DOHH2 (cell line): ENCODE measurements at regions not wholly inside any gene's neighbourhood (a gene's known extent, or its start where the extent isn't known, plus 50 kb on each side); places are given as distances from the start of the nearest gene placed in this dataset.

Experiments
- EZH2phosphoT487 ChIP-seq: fragments of 200-600 bp; sonication (generic); IDR thresholded peaks from 2 replicates; pipeline ENCODE4 v1.6.1; 2017; ENCODE audit warnings: borderline replicate concordance, mild to moderate bottlenecking, antibody characterized with exemption, low read length, moderate library complexity, mixed read lengths
- TF ChIP-seq, protein P1 (sequence below): fragments of 200-600 bp; sonication (generic); IDR thresholded peaks from one replicate; pipeline ENCODE4 v1.5.1; 2014; ENCODE audit warnings: antibody characterized with exemption, mild to moderate bottlenecking, low read depth, low read length; ENCODE audit not compliant: poor library complexity, severe bottlenecking

DNA sequence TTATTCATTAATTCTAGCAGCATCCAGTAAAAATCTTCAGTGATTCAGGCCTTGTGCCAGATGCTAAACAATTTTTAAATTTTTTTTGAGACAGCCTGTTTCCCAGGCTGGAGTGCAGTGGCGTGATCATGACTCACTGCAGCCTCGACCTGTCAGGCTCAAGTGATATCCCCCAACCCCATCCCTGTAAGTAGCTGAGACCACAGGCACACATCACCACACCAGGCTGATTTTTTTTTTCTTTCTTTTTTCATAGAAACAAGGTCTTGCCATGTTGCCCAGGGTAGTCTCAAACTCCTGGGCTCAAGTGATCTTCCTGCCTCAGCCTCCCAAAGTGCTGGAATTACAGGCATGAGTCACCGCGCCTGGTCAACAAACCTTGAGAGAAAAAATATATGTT is 705.5 kb downstream of the ARAP2 start:
- TF ChIP-seq, protein P1, sequence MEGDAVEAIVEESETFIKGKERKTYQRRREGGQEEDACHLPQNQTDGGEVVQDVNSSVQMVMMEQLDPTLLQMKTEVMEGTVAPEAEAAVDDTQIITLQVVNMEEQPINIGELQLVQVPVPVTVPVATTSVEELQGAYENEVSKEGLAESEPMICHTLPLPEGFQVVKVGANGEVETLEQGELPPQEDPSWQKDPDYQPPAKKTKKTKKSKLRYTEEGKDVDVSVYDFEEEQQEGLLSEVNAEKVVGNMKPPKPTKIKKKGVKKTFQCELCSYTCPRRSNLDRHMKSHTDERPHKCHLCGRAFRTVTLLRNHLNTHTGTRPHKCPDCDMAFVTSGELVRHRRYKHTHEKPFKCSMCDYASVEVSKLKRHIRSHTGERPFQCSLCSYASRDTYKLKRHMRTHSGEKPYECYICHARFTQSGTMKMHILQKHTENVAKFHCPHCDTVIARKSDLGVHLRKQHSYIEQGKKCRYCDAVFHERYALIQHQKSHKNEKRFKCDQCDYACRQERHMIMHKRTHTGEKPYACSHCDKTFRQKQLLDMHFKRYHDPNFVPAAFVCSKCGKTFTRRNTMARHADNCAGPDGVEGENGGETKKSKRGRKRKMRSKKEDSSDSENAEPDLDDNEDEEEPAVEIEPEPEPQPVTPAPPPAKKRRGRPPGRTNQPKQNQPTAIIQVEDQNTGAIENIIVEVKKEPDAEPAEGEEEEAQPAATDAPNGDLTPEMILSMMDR: no peak
- no peak for TF ChIP-seq EZH2phosphoT487
